ENCODE measurements at regions not wholly inside any gene's neighbourhood (a gene's known extent, or its start where the extent isn't known, plus 50 kb on each side); places are given as distances from the start of the nearest gene placed in this dataset.

DNA sequence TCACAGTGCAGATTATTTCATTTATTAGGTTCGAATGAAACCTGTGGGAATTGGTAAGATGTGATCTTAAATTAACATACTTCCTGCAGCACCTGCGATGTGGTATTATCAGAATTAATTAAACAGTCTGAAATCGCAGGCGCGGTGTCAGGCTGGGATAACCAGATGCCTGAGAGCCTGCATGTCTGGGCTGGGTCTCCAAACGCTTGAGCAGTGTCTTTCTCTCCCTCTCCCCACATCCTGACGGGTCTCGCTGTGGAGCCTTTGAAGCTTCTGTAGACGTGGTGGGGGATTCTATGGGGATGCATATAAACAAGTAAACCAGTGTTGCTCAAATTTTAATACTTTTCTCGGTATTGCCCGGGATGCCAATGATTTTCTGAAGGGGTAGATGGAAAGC, 366.2 kb upstream of the SPRED2 start:
- no peaks in the 10 kb centered on the region for H3K4me1 ChIP-seq (ENCODE audit: insufficient read depth, low read length)
- no peak overlapping the region for H3K4me3 ChIP-seq (ENCODE audit: low read depth in 1 of 2, low read length in 2 of 2)
- H3K27me3 ChIP-seq (ENCODE audit: control insufficient read depth in 1 of 2, insufficient read depth in 2 of 2, low read length in 2 of 2) = no peaks in the 10 kb centered on the region
- H3K9me3 ChIP-seq (ENCODE audit: low read length) = no peaks in the 10 kb centered on the region
- no peak overlapping the region for H3K9ac ChIP-seq (ENCODE audit: low read length)
- no peaks in the 10 kb centered on the region for H3K36me3 ChIP-seq (ENCODE audit: insufficient read depth, low read length)
- H3K27ac ChIP-seq (ENCODE audit: low read depth, low read length) = no peak overlapping the region

DNA sequence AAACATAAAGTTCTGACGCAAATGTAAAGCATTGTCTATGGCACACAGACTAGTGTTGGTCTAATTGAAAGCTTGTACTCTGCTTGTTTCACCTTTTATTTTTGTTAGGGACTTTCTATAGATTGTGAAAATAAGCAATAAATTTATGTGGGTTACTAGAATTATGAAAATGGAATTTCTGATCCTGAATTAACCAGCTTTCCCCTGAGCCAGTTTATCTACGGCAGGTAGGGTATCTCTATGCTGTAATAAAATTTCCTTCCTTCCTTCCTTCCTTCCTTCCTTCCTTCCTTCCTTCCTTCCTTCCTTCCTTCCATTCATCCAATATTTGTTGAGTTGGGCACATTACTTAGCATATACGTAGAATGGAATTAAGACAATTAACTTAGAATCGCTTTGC, 362.6 kb upstream of the SPRED2 start:
- Histone ChIP-seq H3K27ac (ENCODE audit: low read depth, low read length) (no peak overlapping the region), H3K4me1 (ENCODE audit: insufficient read depth, low read length) (no peaks in the 10 kb centered on the region), H3K36me3 (ENCODE audit: insufficient read depth, low read length) (no peaks in the 10 kb centered on the region), H3K27me3 (ENCODE audit: control insufficient read depth in 1 of 2, insufficient read depth in 2 of 2, low read length in 2 of 2) (no peaks in the 10 kb centered on the region), H3K9ac (ENCODE audit: low read length) (no peak overlapping the region), H3K4me3 (ENCODE audit: low read depth in 1 of 2, low read length in 2 of 2) (no peak overlapping the region), H3K9me3 (ENCODE audit: low read length) (no peaks in the 10 kb centered on the region)

GRCh38 chr2:65791404-65791975, 359.1 kb upstream of the SPRED2 start:
- no peaks in the 10 kb centered on the region for H3K27me3 ChIP-seq (ENCODE audit: control insufficient read depth in 1 of 2, insufficient read depth in 2 of 2, low read length in 2 of 2)
- H3K27ac ChIP-seq (ENCODE audit: low read depth, low read length) = no peak overlapping the region
- H3K9ac ChIP-seq (ENCODE audit: low read length) = no peak overlapping the region
- no peak overlapping the region for H3K4me3 ChIP-seq (ENCODE audit: low read depth in 1 of 2, low read length in 2 of 2)
- H3K9me3 ChIP-seq (ENCODE audit: low read length) = no peaks in the 10 kb centered on the region
- H3K36me3 ChIP-seq (ENCODE audit: insufficient read depth, low read length) = no peaks in the 10 kb centered on the region
- H3K4me1 ChIP-seq (ENCODE audit: insufficient read depth, low read length) = no peaks in the 10 kb centered on the region

- Histone ChIP-seq H3K9me3 (ENCODE audit: low read length) (no peaks in the 10 kb centered on the region), H3K4me3 (ENCODE audit: low read depth in 1 of 2, low read length in 2 of 2) (no peak overlapping the region), H3K27ac (ENCODE audit: low read depth, low read length) (no peak overlapping the region), H3K36me3 (ENCODE audit: insufficient read depth, low read length) (no peaks in the 10 kb centered on the region), H3K4me1 (ENCODE audit: insufficient read depth, low read length) (no peaks in the 10 kb centered on the region), H3K27me3 (ENCODE audit: control insufficient read depth in 1 of 2, insufficient read depth in 2 of 2, low read length in 2 of 2) (no peaks in the 10 kb centered on the region), H3K9ac (ENCODE audit: low read length) (no peak overlapping the region)
Measured at GRCh38 chr2:65790676-65790935, 358.2 kb upstream of the SPRED2 start.

DNA sequence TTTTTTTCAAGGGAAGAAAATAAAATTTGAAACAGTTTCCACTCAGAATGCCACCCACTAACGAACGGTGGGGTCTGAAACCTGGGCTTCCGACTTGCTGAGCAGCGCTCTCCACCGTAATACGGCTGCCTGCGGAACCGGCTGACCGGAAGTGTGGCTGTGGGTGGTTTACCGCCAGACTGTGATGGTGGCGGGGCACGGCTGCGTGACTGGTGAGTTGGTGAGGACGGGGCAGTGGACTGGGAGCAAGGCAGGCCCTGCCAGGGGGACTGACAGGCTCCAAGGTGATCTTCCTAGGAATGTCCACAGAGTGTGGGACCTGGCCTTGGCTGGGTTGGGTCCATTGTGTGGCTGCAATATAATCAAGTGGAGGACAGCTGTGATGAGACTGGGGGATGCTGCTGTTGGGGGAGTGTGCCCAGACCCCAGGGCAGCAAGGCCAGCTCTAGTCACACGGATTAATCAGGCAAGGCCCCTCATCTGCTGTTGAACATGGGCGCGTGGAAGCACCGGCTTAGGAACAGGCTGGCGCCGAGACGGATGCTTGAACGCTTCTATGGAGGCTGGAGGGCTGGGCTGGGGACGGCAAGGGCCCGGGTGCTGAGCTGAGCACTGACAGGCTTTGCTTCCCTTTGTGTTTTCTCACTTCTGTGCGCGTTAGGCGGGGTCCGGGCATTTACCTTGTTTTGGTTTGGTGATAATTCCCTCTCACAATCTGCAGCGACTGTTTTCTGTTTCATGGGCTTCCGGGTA, 357.7 kb upstream of the SPRED2 start:
- H3K4me1 ChIP-seq (ENCODE audit: insufficient read depth, low read length) = no peaks in the 10 kb centered on the region
- no peak overlapping the region for H3K4me3 ChIP-seq (ENCODE audit: low read depth in 1 of 2, low read length in 2 of 2)
- no peaks in the 10 kb centered on the region for H3K9me3 ChIP-seq (ENCODE audit: low read length)
- no peaks in the 10 kb centered on the region for H3K36me3 ChIP-seq (ENCODE audit: insufficient read depth, low read length)
- H3K27me3 ChIP-seq (ENCODE audit: control insufficient read depth in 1 of 2, insufficient read depth in 2 of 2, low read length in 2 of 2) = no peaks in the 10 kb centered on the region
- H3K9ac ChIP-seq (ENCODE audit: low read length) = no peak overlapping the region
- no peak overlapping the region for H3K27ac ChIP-seq (ENCODE audit: low read depth, low read length)

- Histone ChIP-seq H3K4me1 (ENCODE audit: insufficient read depth, low read length) (no peaks in the 10 kb centered on the region), H3K9ac (ENCODE audit: low read length) (no peak overlapping the region), H3K27ac (ENCODE audit: low read depth, low read length) (no peak overlapping the region), H3K27me3 (ENCODE audit: control insufficient read depth in 1 of 2, insufficient read depth in 2 of 2, low read length in 2 of 2) (no peaks in the 10 kb centered on the region), H3K4me3 (ENCODE audit: low read depth in 1 of 2, low read length in 2 of 2) (no peak overlapping the region), H3K36me3 (ENCODE audit: insufficient read depth, low read length) (no peaks in the 10 kb centered on the region), H3K9me3 (ENCODE audit: low read length) (no peaks in the 10 kb centered on the region)
Measured at GRCh38 chr2:65788556-65788955, 356.2 kb upstream of the SPRED2 start.

- Histone ChIP-seq H3K9ac (ENCODE audit: low read length) (no peak overlapping the region), H3K4me3 (ENCODE audit: low read depth in 1 of 2, low read length in 2 of 2) (no peak overlapping the region), H3K36me3 (ENCODE audit: insufficient read depth, low read length) (no peaks in the 10 kb centered on the region), H3K4me1 (ENCODE audit: insufficient read depth, low read length) (no peaks in the 10 kb centered on the region), H3K27me3 (ENCODE audit: control insufficient read depth in 1 of 2, insufficient read depth in 2 of 2, low read length in 2 of 2) (no peaks in the 10 kb centered on the region), H3K9me3 (ENCODE audit: low read length) (no peaks in the 10 kb centered on the region), H3K27ac (ENCODE audit: low read depth, low read length) (no peak overlapping the region)
Measured at GRCh38 chr2:65786765-65787164, 354.4 kb upstream of the SPRED2 start.

- Histone ChIP-seq H3K4me1 (ENCODE audit: insufficient read depth, low read length) (no peaks in the 10 kb centered on the region), H3K4me3 (ENCODE audit: low read depth in 1 of 2, low read length in 2 of 2) (no peak overlapping the region)
Measured at GRCh38 chr2:65786007-65786717, 353.8 kb upstream of the SPRED2 start.

GRCh38 chr2:65782996-65783650, 350.7 kb upstream of the SPRED2 start:
- Histone ChIP-seq H3K9ac (ENCODE audit: low read length) (no peak overlapping the region), H3K4me1 (ENCODE audit: insufficient read depth, low read length) (no peaks in the 10 kb centered on the region), H3K9me3 (ENCODE audit: low read length) (no peaks in the 10 kb centered on the region), H3K27me3 (ENCODE audit: control insufficient read depth in 1 of 2, insufficient read depth in 2 of 2, low read length in 2 of 2) (no peaks in the 10 kb centered on the region), H3K27ac (ENCODE audit: low read depth, low read length) (no peak overlapping the region), H3K36me3 (ENCODE audit: insufficient read depth, low read length) (no peaks in the 10 kb centered on the region), H3K4me3 (ENCODE audit: low read depth in 1 of 2, low read length in 2 of 2) (no peak overlapping the region)

More at GRCh38 chr2:65786007-65786717, 353.8 kb upstream of the SPRED2 start:
- Histone ChIP-seq H3K27ac (ENCODE audit: low read depth, low read length) (no peak overlapping the region), H3K27me3 (ENCODE audit: control insufficient read depth in 1 of 2, insufficient read depth in 2 of 2, low read length in 2 of 2) (no peaks in the 10 kb centered on the region), H3K9me3 (ENCODE audit: low read length) (no peaks in the 10 kb centered on the region), H3K36me3 (ENCODE audit: insufficient read depth, low read length) (no peaks in the 10 kb centered on the region), H3K9ac (ENCODE audit: low read length) (no peak overlapping the region)

DNA sequence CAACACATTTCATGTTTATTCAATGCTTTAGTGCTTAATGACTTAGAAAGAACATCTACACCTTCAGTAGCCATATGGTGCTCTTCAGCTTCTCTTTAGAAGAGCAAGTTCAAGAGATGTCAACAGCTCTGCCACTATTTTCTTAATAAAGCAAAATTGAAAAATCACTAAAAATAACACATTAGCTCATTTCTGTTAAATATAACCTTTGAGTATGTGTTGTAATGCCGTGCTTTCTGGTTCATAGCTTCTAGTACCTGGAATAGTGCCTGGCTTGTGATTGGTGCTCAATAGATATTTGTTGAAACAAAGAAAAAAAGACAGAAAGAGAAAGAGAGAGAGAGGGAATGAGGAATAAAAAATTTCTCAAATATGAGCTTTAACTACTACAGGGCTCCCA, 349.8 kb upstream of the SPRED2 start:
- no peak overlapping the region for H3K27ac ChIP-seq (ENCODE audit: low read depth, low read length)
- no peak overlapping the region for H3K9ac ChIP-seq (ENCODE audit: low read length)
- no peaks in the 10 kb centered on the region for H3K27me3 ChIP-seq (ENCODE audit: control insufficient read depth in 1 of 2, insufficient read depth in 2 of 2, low read length in 2 of 2)
- H3K4me3 ChIP-seq (ENCODE audit: low read depth in 1 of 2, low read length in 2 of 2) = no peak overlapping the region
- H3K4me1 ChIP-seq (ENCODE audit: insufficient read depth, low read length) = no peaks in the 10 kb centered on the region
- no peaks in the 10 kb centered on the region for H3K9me3 ChIP-seq (ENCODE audit: low read length)
- H3K36me3 ChIP-seq (ENCODE audit: insufficient read depth, low read length) = no peaks in the 10 kb centered on the region

- no peaks in the 10 kb centered on the region for H3K9me3 ChIP-seq (ENCODE audit: low read length)
- no peaks in the 10 kb centered on the region for H3K27me3 ChIP-seq (ENCODE audit: control insufficient read depth in 1 of 2, insufficient read depth in 2 of 2, low read length in 2 of 2)
- H3K27ac ChIP-seq (ENCODE audit: low read depth, low read length) = no peak overlapping the region
- H3K4me3 ChIP-seq (ENCODE audit: low read depth in 1 of 2, low read length in 2 of 2) = no peak overlapping the region
- H3K36me3 ChIP-seq (ENCODE audit: insufficient read depth, low read length) = no peaks in the 10 kb centered on the region
- H3K9ac ChIP-seq (ENCODE audit: low read length) = no peak overlapping the region
- no peaks in the 10 kb centered on the region for H3K4me1 ChIP-seq (ENCODE audit: insufficient read depth, low read length)
Measured at GRCh38 chr2:65781756-65782155, 349.4 kb upstream of the SPRED2 start.

Data from muscle layer of colon (tissue), 2 donors.